ENCODE measurements at regions not wholly inside any gene's neighbourhood (a gene's known extent, or its start where the extent isn't known, plus 50 kb on each side); places are given as distances from the start of the nearest gene placed in this dataset.

- H3K4me1 ChIP-seq (ENCODE audit: insufficient read depth) = no peaks in the 10 kb centered on the region
- H3K27ac ChIP-seq = no peak overlapping the region
- H3K9me3 ChIP-seq (ENCODE audit: low read depth) = no peaks in the 10 kb centered on the region
- no peaks in the 10 kb centered on the region for H3K9me2 ChIP-seq (ENCODE audit: insufficient read depth)
- H3K4me2 ChIP-seq (ENCODE audit: unreplicated experiment) = no peak overlapping the region
- no peaks in the 10 kb centered on the region for H4K20me1 ChIP-seq (ENCODE audit: insufficient read depth)
- no peak for TF ChIP-seq EZH2phosphoT487 (IDR thresholded peaks at IDR 0.05; ENCODE audit: insufficient read depth, low read depth)
- TF ChIP-seq EZH2 (IDR thresholded peaks at IDR 0.05; ENCODE audit: insufficient read depth, poor library complexity, severe bottlenecking) = no peak
- DNase-seq = no peak
- no peak overlapping the region for H3K9ac ChIP-seq
- no peaks in the 10 kb centered on the region for H3K79me2 ChIP-seq (ENCODE audit: insufficient read depth)
- H3F3A ChIP-seq (ENCODE audit: insufficient read depth) = no peaks in the 10 kb centered on the region
- H3K27me3 ChIP-seq (replicated peaks; ENCODE audit: insufficient read depth) = no peaks in the 10 kb centered on the region
- no peak overlapping the region for H3K4me3 ChIP-seq
- no peaks in the 10 kb centered on the region for H3K36me3 ChIP-seq (ENCODE audit: low read depth)
- in situ Hi-C loops (cut with MboI) = no loop called here
- H2AFZ ChIP-seq = no peak overlapping the region
- 54 to 72% methylated on average over 4 of the region's 4 CpGs for WGBS, 2 experiments (ENCODE audit: low coverage in 1 of 2, low lambda C conversion rate in 2 of 2, missing lambda C conversion rate in 2 of 2)
Measured at GRCh38 chr5:42216904-42217303, 206.3 kb upstream of the GHR start.

GRCh38 chr5:42217791-42218190 is 205.4 kb upstream of the GHR start:
- H3K27ac ChIP-seq = no peak overlapping the region
- no peaks in the 10 kb centered on the region for H3K4me1 ChIP-seq (ENCODE audit: insufficient read depth)
- no peak for DNase-seq
- no peak overlapping the region for H3K9ac ChIP-seq
- no peaks in the 10 kb centered on the region for H3F3A ChIP-seq (ENCODE audit: insufficient read depth)
- no peaks in the 10 kb centered on the region for H3K9me2 ChIP-seq (ENCODE audit: insufficient read depth)
- H3K4me2 ChIP-seq (ENCODE audit: unreplicated experiment) = no peak overlapping the region
- in situ Hi-C loops (cut with MboI) = no loop called here
- no peak overlapping the region for H3K4me3 ChIP-seq
- no peaks in the 10 kb centered on the region for H3K79me2 ChIP-seq (ENCODE audit: insufficient read depth)
- WGBS, 2 experiments (ENCODE audit: low coverage in 1 of 2, low lambda C conversion rate in 2 of 2, missing lambda C conversion rate in 2 of 2) = 48 to 52% methylated on average over 2 of the region's 2 CpGs
- no peaks in the 10 kb centered on the region for H3K36me3 ChIP-seq (ENCODE audit: low read depth)
- TF ChIP-seq EZH2phosphoT487 (IDR thresholded peaks at IDR 0.05; ENCODE audit: insufficient read depth, low read depth) = no peak
- no peak for TF ChIP-seq EZH2 (IDR thresholded peaks at IDR 0.05; ENCODE audit: insufficient read depth, poor library complexity, severe bottlenecking)
- H3K9me3 ChIP-seq (ENCODE audit: low read depth) = no peaks in the 10 kb centered on the region
- no peak overlapping the region for H2AFZ ChIP-seq
- H4K20me1 ChIP-seq (ENCODE audit: insufficient read depth) = no peaks in the 10 kb centered on the region
- H3K27me3 ChIP-seq (replicated peaks; ENCODE audit: insufficient read depth) = no peaks in the 10 kb centered on the region

- Histone ChIP-seq H3K4me1 (ENCODE audit: insufficient read depth) (no peaks in the 10 kb centered on the region), H3K27me3 (replicated peaks; ENCODE audit: insufficient read depth) (no peaks in the 10 kb centered on the region; the same call in 1 of the 2 replicates), H4K20me1 (ENCODE audit: insufficient read depth) (no peaks in the 10 kb centered on the region), H3K4me3 (no peak overlapping the region), H3F3A (ENCODE audit: insufficient read depth) (no peaks in the 10 kb centered on the region), H3K9me2 (ENCODE audit: insufficient read depth) (no peaks in the 10 kb centered on the region), H3K9me3 (ENCODE audit: low read depth) (no peaks in the 10 kb centered on the region), H2AFZ (no peak overlapping the region), H3K36me3 (ENCODE audit: low read depth) (no peaks in the 10 kb centered on the region), H3K4me2 (ENCODE audit: unreplicated experiment) (no peak overlapping the region), H3K9ac (no peak overlapping the region), H3K79me2 (ENCODE audit: insufficient read depth) (no peaks in the 10 kb centered on the region), H3K27ac (no peak overlapping the region)
- in situ Hi-C loops (cut with MboI) = no loop called here
- no peak for TF ChIP-seq EZH2phosphoT487 (IDR thresholded peaks at IDR 0.05; ENCODE audit: insufficient read depth, low read depth)
- 59 to 63% methylated on average over 2 of the region's 2 CpGs for WGBS, 2 experiments (ENCODE audit: low coverage in 1 of 2, low lambda C conversion rate in 2 of 2, missing lambda C conversion rate in 2 of 2)
- no peak for DNase-seq
Measured at GRCh38 chr5:42225009-42225408, 198.2 kb upstream of the GHR start.

- no peak for DNase-seq
- Histone ChIP-seq H3K27ac (no peak overlapping the region), H3F3A (ENCODE audit: insufficient read depth) (no peaks in the 10 kb centered on the region), H4K20me1 (ENCODE audit: insufficient read depth) (no peaks in the 10 kb centered on the region), H3K27me3 (replicated peaks; ENCODE audit: insufficient read depth) (no peaks in the 10 kb centered on the region; the same call in 1 of the 2 replicates), H2AFZ (no peak overlapping the region), H3K9me3 (ENCODE audit: low read depth) (no peaks in the 10 kb centered on the region), H3K4me3 (no peak overlapping the region), H3K9me2 (ENCODE audit: insufficient read depth) (no peaks in the 10 kb centered on the region), H3K4me2 (ENCODE audit: unreplicated experiment) (no peak overlapping the region), H3K4me1 (ENCODE audit: insufficient read depth) (no peaks in the 10 kb centered on the region), H3K36me3 (ENCODE audit: low read depth) (no peaks in the 10 kb centered on the region), H3K9ac (no peak overlapping the region), H3K79me2 (ENCODE audit: insufficient read depth) (no peaks in the 10 kb centered on the region)
- TF ChIP-seq EZH2phosphoT487 (IDR thresholded peaks at IDR 0.05; ENCODE audit: insufficient read depth, low read depth) = no peak
- no peak for TF ChIP-seq EZH2 (IDR thresholded peaks at IDR 0.05; ENCODE audit: insufficient read depth, poor library complexity, severe bottlenecking)
- in situ Hi-C loops (cut with MboI) = no loop called here
- 69 to 75% methylated on average over 1 of the region's 1 CpG for WGBS, 2 experiments (ENCODE audit: low coverage in 1 of 2, low lambda C conversion rate in 2 of 2, missing lambda C conversion rate in 2 of 2)
Measured at GRCh38 chr5:42228279-42228678, 195.0 kb upstream of the GHR start.

GRCh38 chr5:42230839-42231238 is 192.4 kb upstream of the GHR start:
- Histone ChIP-seq H3K36me3 (ENCODE audit: low read depth) (no peaks in the 10 kb centered on the region), H3K27ac (no peak overlapping the region), H3K27me3 (replicated peaks; ENCODE audit: insufficient read depth) (no peaks in the 10 kb centered on the region), H4K20me1 (ENCODE audit: insufficient read depth) (no peaks in the 10 kb centered on the region), H3K9ac (no peak overlapping the region), H3K4me3 (no peak overlapping the region), H3F3A (ENCODE audit: insufficient read depth) (no peaks in the 10 kb centered on the region), H2AFZ (no peak overlapping the region), H3K9me3 (ENCODE audit: low read depth) (no peaks in the 10 kb centered on the region), H3K79me2 (ENCODE audit: insufficient read depth) (no peaks in the 10 kb centered on the region), H3K4me2 (ENCODE audit: unreplicated experiment) (no peak overlapping the region), H3K4me1 (ENCODE audit: insufficient read depth) (no peaks in the 10 kb centered on the region), H3K9me2 (ENCODE audit: insufficient read depth) (no peaks in the 10 kb centered on the region)
- WGBS, 2 experiments (ENCODE audit: low coverage in 1 of 2, low lambda C conversion rate in 2 of 2, missing lambda C conversion rate in 2 of 2) = 61 to 67% methylated on average over 4 of the region's 4 CpGs
- in situ Hi-C loops (cut with MboI) = no loop called here
- no peak for TF ChIP-seq EZH2 (IDR thresholded peaks at IDR 0.05; ENCODE audit: insufficient read depth, poor library complexity, severe bottlenecking)
- TF ChIP-seq EZH2phosphoT487 (IDR thresholded peaks at IDR 0.05; ENCODE audit: insufficient read depth, low read depth) = no peak
- no peak for DNase-seq

Data from GM23248 (cell line).